ENCODE measurements at regions not wholly inside any gene's neighbourhood (a gene's known extent, or its start where the extent isn't known, plus 50 kb on each side); places are given as distances from the start of the nearest gene placed in this dataset.

- no peak for ATAC-seq
- no peak for TF ChIP-seq ZNF629 (CRISPR knock-in tag; conservative IDR thresholded peaks at IDR 0.05)
- no peak for TF ChIP-seq ZNF383 (CRISPR knock-in tag; IDR thresholded peaks at IDR 0.05; ENCODE audit: borderline replicate concordance)
- TF ChIP-seq ZNF747 (CRISPR knock-in tag; IDR thresholded peaks at IDR 0.05; ENCODE audit: borderline replicate concordance): no peak
- no peak for TF ChIP-seq SNRNP70 (IDR thresholded peaks at IDR 0.05; ENCODE audit: low read depth, low read length)
- TF ChIP-seq SRSF1 (optimal IDR thresholded peaks at IDR 0.05; ENCODE audit: low read depth, low read length): no peak
- TF ChIP-seq ZNF841 (CRISPR knock-in tag; IDR thresholded peaks at IDR 0.05; ENCODE audit: borderline replicate concordance): no peak
- no peak for TF ChIP-seq ZNF263 (CRISPR knock-in tag; IDR thresholded peaks at IDR 0.05)
- TF ChIP-seq ZNF83 (CRISPR knock-in tag; IDR thresholded peaks at IDR 0.05; ENCODE audit: borderline replicate concordance): no peak
- H3K9ac ChIP-seq (ENCODE audit: insufficient read depth, low read depth, low read length): no peak overlapping the region
- ChIA-PET CTCF (ENCODE audit: low intra/inter-chr PET ratio, low total read pairs) (no interaction called here), POLR2A (no interaction called here)
- no peaks in the 10 kb centered on the region for H3K36me3 ChIP-seq (replicated peaks in 1 of 2; ENCODE audit: control insufficient read depth in 1 of 2, insufficient read depth in 2 of 2, low read length in 2 of 2)
- in situ Hi-C loops (cut with HindIII; ENCODE audit: extremely low pct_ligation_motif_present, low pct_unique_long_range_greater_than_20kb) (no loop called here), intact Hi-C loops (cut with micrococcal nuclease; ENCODE audit: unreplicated experiment) (no loop called here)
- H3K4me2 ChIP-seq (ENCODE audit: low read depth, low read length): no peak overlapping the region
- FAIRE-seq: no peak
- no peaks in the 10 kb centered on the region for H3K9me3 ChIP-seq (ENCODE audit: low read length)
- no peaks in the 10 kb centered on the region for H3K79me2 ChIP-seq (ENCODE audit: insufficient read depth, low read length)
- no peaks in the 10 kb centered on the region for H3K4me1 ChIP-seq (ENCODE audit: insufficient read depth, low read length)
- 5% methylated on average over 2 of the region's 2 CpGs for WGBS (ENCODE audit: low lambda C conversion rate)
- DNase-seq (ENCODE audit: low spot score): no peak
- no peak overlapping the region for H3K4me3 ChIP-seq (replicated peaks in 1 of 3; ENCODE audit: insufficient read depth in 1 of 3, low read depth in 2 of 3, low read length in 3 of 3)
- no peak overlapping the region for H3K27ac ChIP-seq (ENCODE audit: extremely low read length, insufficient read depth, low read length)
- H2AFZ ChIP-seq (ENCODE audit: low read length): no peak overlapping the region
- H3K27me3 ChIP-seq (ENCODE audit: control insufficient read depth in 1 of 2, insufficient read depth in 2 of 2, low read length in 2 of 2): no peaks in the 10 kb centered on the region
- no TSS peak for BruUV-seq (replicated peaks)
- H4K20me1 ChIP-seq (ENCODE audit: insufficient read depth, low read length): no peaks in the 10 kb centered on the region
Measured at GRCh38 chr13:70529652-70530051, 421.4 kb upstream of the KLHL1 start.

- H3K9me3 ChIP-seq (ENCODE audit: low read length): no peaks in the 10 kb centered on the region
- TF ChIP-seq ZNF720 (CRISPR knock-in tag; IDR thresholded peaks at IDR 0.05) (no peak), PLSCR1 (CRISPR knock-in tag; IDR thresholded peaks at IDR 0.05; ENCODE audit: borderline replicate concordance) (no peak), TMF1 (CRISPR knock-in tag; IDR thresholded peaks at IDR 0.05; ENCODE audit: low read depth) (no peak), ZNF550 (CRISPR knock-in tag; IDR thresholded peaks at IDR 0.05; ENCODE audit: borderline replicate concordance) (no peak), ZNF609 (CRISPR knock-in tag; IDR thresholded peaks at IDR 0.05; ENCODE audit: borderline replicate concordance) (no peak), RARA (CRISPR knock-in tag; IDR thresholded peaks at IDR 0.05) (no peak), KDM6A (CRISPR knock-in tag; IDR thresholded peaks at IDR 0.05; ENCODE audit: low read depth) (no peak)
Measured at GRCh38 chr13:70527599-70527998, 419.3 kb upstream of the KLHL1 start.

More at GRCh38 chr13:70527599-70527998, 419.3 kb upstream of the KLHL1 start:
- under 1% methylated on average over 5 of the region's 5 CpGs for WGBS (ENCODE audit: low lambda C conversion rate)
- no TSS peak for BruUV-seq (replicated peaks)
- DNase-seq (ENCODE audit: low spot score) (no peak), FAIRE-seq (no peak), ATAC-seq (no peak)
- intact Hi-C loops (cut with micrococcal nuclease; ENCODE audit: unreplicated experiment): no loop called here
- H3K4me2 ChIP-seq (ENCODE audit: low read depth, low read length): no peak overlapping the region
- H3K36me3 ChIP-seq (replicated peaks in 1 of 2; ENCODE audit: control insufficient read depth in 1 of 2, insufficient read depth in 2 of 2, low read length in 2 of 2): no peaks in the 10 kb centered on the region
- CTCF ChIA-PET (ENCODE audit: low intra/inter-chr PET ratio, low total read pairs): no interaction called here
- no peak overlapping the region for H3K27ac ChIP-seq (ENCODE audit: extremely low read length, insufficient read depth, low read length)
- POLR2A ChIA-PET: no interaction called here
- no peaks in the 10 kb centered on the region for H3K4me1 ChIP-seq (ENCODE audit: insufficient read depth, low read length)
- H3K27me3 ChIP-seq (ENCODE audit: control insufficient read depth in 1 of 2, insufficient read depth in 2 of 2, low read length in 2 of 2): no peaks in the 10 kb centered on the region
- H2AFZ ChIP-seq (ENCODE audit: low read length): no peak overlapping the region
- in situ Hi-C loops (cut with HindIII; ENCODE audit: extremely low pct_ligation_motif_present, low pct_unique_long_range_greater_than_20kb): no loop called here
- no peak overlapping the region for H3K4me3 ChIP-seq (replicated peaks in 1 of 3; ENCODE audit: insufficient read depth in 1 of 3, low read depth in 2 of 3, low read length in 3 of 3)
- H3K9ac ChIP-seq (ENCODE audit: insufficient read depth, low read depth, low read length): no peak overlapping the region
- no peaks in the 10 kb centered on the region for H4K20me1 ChIP-seq (ENCODE audit: insufficient read depth, low read length)
- H3K79me2 ChIP-seq (ENCODE audit: insufficient read depth, low read length): no peaks in the 10 kb centered on the region
